HL-60 (cell line): ENCODE measurements at regions not wholly inside any gene's neighbourhood (a gene's known extent, or its start where the extent isn't known, plus 50 kb on each side); places are given as distances from the start of the nearest gene placed in this dataset.

Experiments used
- DNase-seq, 2 experiments: peaks; one replicate each; pipeline ENCODE4 v3.0.0-alpha.2; 2010 to 2020; ENCODE audit warnings: low read depth in 1 of 2, low spot score in 1 of 2
- H3K27ac ChIP-seq: fragments of 250-450 bp; sonication (Bioruptor Pico); replicated peaks from 2 replicates; pipeline ENCODE4 v1.5.1; 2020; ENCODE audit warnings: mild to moderate bottlenecking, moderate library complexity
- H3K27me3 ChIP-seq: fragments of 250-450 bp; sonication (Bioruptor Pico); 2 replicates; pipeline ENCODE4 v1.5.1; 2021; ENCODE audit warnings: mild to moderate bottlenecking, moderate library complexity; ENCODE audit not compliant: insufficient read depth, poor library complexity, severe bottlenecking
- H3K4me3 ChIP-seq: replicated peaks from 2 replicates; pipeline ENCODE4 v1.5.1; 2011; ENCODE audit warnings: mild to moderate bottlenecking, control low read depth, low read length; ENCODE audit not compliant: insufficient read depth
- CTCF ChIP-seq: IDR thresholded peaks from one replicate; pipeline ENCODE4 v1.5.1; 2011; ENCODE audit warnings: low read length, control low read depth, inconsistent platforms; ENCODE audit not compliant: insufficient read depth
- GABPA ChIP-seq: IDR thresholded peaks from 2 replicates; pipeline ENCODE4 v1.6.1; 2012; ENCODE audit warnings: low read depth
- POLR2AphosphoS5 ChIP-seq: IDR thresholded peaks from 2 replicates; pipeline ENCODE4 v1.6.1; 2012; ENCODE audit warnings: low read depth
- REST ChIP-seq: IDR thresholded peaks from 2 replicates; pipeline ENCODE4 v1.6.1; 2012; ENCODE audit warnings: low read depth; ENCODE audit not compliant: insufficient replicate concordance
- SPI1 ChIP-seq: IDR thresholded peaks from 2 replicates; pipeline ENCODE4 v1.6.1; 2012; ENCODE audit warnings: low read depth, mild to moderate bottlenecking, borderline replicate concordance

GRCh38 chr3:99545941-99546580, 92.3 kb upstream of the COL8A1 start:
- H3K27me3 ChIP-seq: peaks cover 3% of the 10 kb centered on the region
- no peak overlapping the region for H3K27ac ChIP-seq
- H3K4me3 ChIP-seq: no peak overlapping the region
- no peak for DNase-seq
- TF ChIP-seq GABPA (no peak), CTCF (no peak), REST (no peak), POLR2AphosphoS5 (no peak), SPI1 (no peak)

- Histone ChIP-seq H3K27ac (no peak overlapping the region), H3K27me3 (peaks cover 3% of the 10 kb centered on the region), H3K4me3 (no peak overlapping the region)
- DNase-seq: no peak
- TF ChIP-seq REST (no peak), POLR2AphosphoS5 (no peak), GABPA (no peak), CTCF (no peak), SPI1 (no peak)
These were observed 93.6 kb upstream of the COL8A1 start for GRCh38 chr3:99544786-99545281.

- TF ChIP-seq POLR2AphosphoS5 (no peak), REST (no peak), SPI1 (no peak), GABPA (no peak), CTCF (no peak)
- Histone ChIP-seq H3K4me3 (no peak overlapping the region), H3K27me3 (peaks cover 3% of the 10 kb centered on the region), H3K27ac (no peak overlapping the region)
- no peak for DNase-seq
These were observed 94.6 kb upstream of the COL8A1 start for GRCh38 chr3:99543796-99544195.
